Neural progenitor cell (in vitro differentiated cells): ENCODE measurements at regions not wholly inside any gene's neighbourhood (a gene's known extent, or its start where the extent isn't known, plus 50 kb on each side); places are given as distances from the start of the nearest gene placed in this dataset.

Experiments
- CTCF ChIP-seq: fragments of 200-600 bp; sonication (generic); IDR thresholded peaks from 2 replicates; pipeline ENCODE4 v1.5.1; 2017; ENCODE audit warnings: antibody characterized with exemption, mild to moderate bottlenecking
- EZH2 ChIP-seq: fragments of 200-600 bp; sonication (generic); IDR thresholded peaks from 2 replicates; pipeline ENCODE4 v1.6.1; 2017; ENCODE audit warnings: antibody characterized with exemption, mild to moderate bottlenecking, moderate library complexity
- EZH2phosphoT487 ChIP-seq: fragments of 200-600 bp; sonication (generic); IDR thresholded peaks from 2 replicates; pipeline ENCODE4 v1.6.1; 2017; ENCODE audit warnings: antibody characterized with exemption

DNA sequence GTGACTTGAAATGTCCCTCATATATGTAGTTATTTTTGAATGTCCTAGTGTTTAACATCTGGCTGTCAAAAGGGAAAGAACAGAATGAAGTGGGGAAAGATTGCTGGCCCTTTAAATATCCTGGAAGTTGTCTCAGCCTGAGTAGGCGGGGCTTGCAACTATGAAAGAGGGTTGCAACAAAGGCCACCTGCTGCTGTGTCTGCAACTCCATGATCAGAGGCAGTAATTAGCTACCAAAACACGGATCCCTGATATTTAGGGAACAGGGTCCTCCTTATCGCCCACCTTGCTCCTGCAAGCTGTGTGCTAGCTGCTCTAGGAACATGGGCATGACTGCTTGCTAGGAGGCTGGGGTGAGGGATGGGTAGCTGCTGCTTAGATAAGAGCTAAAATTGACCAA lies 100.2 kb upstream of the CFAP20DC start:
- TF ChIP-seq CTCF (no peak), EZH2phosphoT487 (no peak), EZH2 (no peak)
